ENCODE measurements at regions not wholly inside any gene's neighbourhood (a gene's known extent, or its start where the extent isn't known, plus 50 kb on each side); places are given as distances from the start of the nearest gene placed in this dataset.

- intact Hi-C loops (cut with micrococcal nuclease) = no loop called here
- no peak overlapping the region for H3K27ac ChIP-seq (ENCODE audit: low read depth, low read length)
- CTCF ChIA-PET = no interaction called here
- no peaks in the 10 kb centered on the region for H3K36me3 ChIP-seq (ENCODE audit: control insufficient read depth in 1 of 2, insufficient read depth in 2 of 2, low read length in 2 of 2)
- POLR2A ChIA-PET = no interaction called here
- no peaks in the 10 kb centered on the region for H3K79me2 ChIP-seq (ENCODE audit: insufficient read depth, low read length)
- no peak for DNase-seq (ENCODE audit: low read depth, low spot score)
- ATAC-seq = no peak
- TF ChIP-seq FOSL1 (IDR thresholded peaks at IDR 0.05; ENCODE audit: low read depth) (no peak), TCF7L2 (IDR thresholded peaks at IDR 0.05; ENCODE audit: borderline replicate concordance, extremely low read depth, insufficient read depth, insufficient read length) (no peak), EZH2 (IDR thresholded peaks at IDR 0.05) (no peak), YY1 (IDR thresholded peaks at IDR 0.05; ENCODE audit: extremely low read depth, insufficient replicate concordance, low read depth, low read length) (no peak)
- H3K4me2 ChIP-seq (ENCODE audit: low read length) = no peak overlapping the region
- no peaks in the 10 kb centered on the region for H3K4me1 ChIP-seq (ENCODE audit: control insufficient read depth in 1 of 2, insufficient read depth in 2 of 2, low read length in 2 of 2)
- no peaks in the 10 kb centered on the region for H4K20me1 ChIP-seq (ENCODE audit: insufficient read depth)
- no peaks in the 10 kb centered on the region for H3K9me3 ChIP-seq (ENCODE audit: control insufficient read depth in 1 of 2, insufficient read depth in 1 of 2, low read depth in 1 of 2, low read length in 2 of 2)
- H2AFZ ChIP-seq (ENCODE audit: low read depth, low read length, poor library complexity, severe bottlenecking) = no peak overlapping the region
- no peaks in the 10 kb centered on the region for H3K9me2 ChIP-seq (ENCODE audit: insufficient read depth)
- H3K27me3 ChIP-seq (ENCODE audit: insufficient read depth, low read length) = peaks cover 13% of the 10 kb centered on the region; the same call in 1 of the 2 replicates
- H3K4me3 ChIP-seq (replicated peaks in 1 of 2; ENCODE audit: low read depth in 1 of 2, low read length in 2 of 2) = no peak overlapping the region
- RAD21 ChIA-PET (ENCODE audit: low non-redundant PET in 1 of 2, low total read pairs in 2 of 2, uncharacterized antibody in 2 of 2, unreplicated experiment in 2 of 2) = no interaction called here
- no TSS peak for BruUV-seq (replicated peaks)
- H3K9ac ChIP-seq (ENCODE audit: low read length) = no peak overlapping the region
Measured at GRCh38 chr7:364536-364935, 74.6 kb downstream of the FOXL3 start.

- Histone ChIP-seq H3K27me3 (ENCODE audit: insufficient read depth, low read length) (peaks cover 13% of the 10 kb centered on the region; the same call in 1 of the 2 replicates), H3K9ac (ENCODE audit: low read length) (no peak overlapping the region), H3K27ac (ENCODE audit: low read depth, low read length) (no peak overlapping the region), H2AFZ (ENCODE audit: low read depth, low read length, poor library complexity, severe bottlenecking) (no peak overlapping the region), H3K4me1 (ENCODE audit: control insufficient read depth in 1 of 2, insufficient read depth in 2 of 2, low read length in 2 of 2) (no peaks in the 10 kb centered on the region), H3K9me3 (ENCODE audit: control insufficient read depth in 1 of 2, insufficient read depth in 1 of 2, low read depth in 1 of 2, low read length in 2 of 2) (no peaks in the 10 kb centered on the region), H3K4me2 (ENCODE audit: low read length) (no peak overlapping the region), H4K20me1 (ENCODE audit: insufficient read depth) (no peaks in the 10 kb centered on the region), H3K9me2 (ENCODE audit: insufficient read depth) (no peaks in the 10 kb centered on the region), H3K4me3 (replicated peaks in 1 of 2; ENCODE audit: low read depth in 1 of 2, low read length in 2 of 2) (no peak overlapping the region), H3K79me2 (ENCODE audit: insufficient read depth, low read length) (no peaks in the 10 kb centered on the region), H3K36me3 (ENCODE audit: control insufficient read depth in 1 of 2, insufficient read depth in 2 of 2, low read length in 2 of 2) (no peaks in the 10 kb centered on the region)
- DNase-seq (ENCODE audit: low read depth, low spot score) = no peak
- ATAC-seq = no peak
- intact Hi-C loops (cut with micrococcal nuclease) = no loop called here
- ChIA-PET CTCF (no interaction called here), POLR2A (no interaction called here), RAD21 (ENCODE audit: low non-redundant PET in 1 of 2, low total read pairs in 2 of 2, uncharacterized antibody in 2 of 2, unreplicated experiment in 2 of 2) (no interaction called here)
- no TSS peak for BruUV-seq (replicated peaks)
- TF ChIP-seq SIN3A (IDR thresholded peaks at IDR 0.05; ENCODE audit: low read depth) (no peak), CBX3 (IDR thresholded peaks at IDR 0.05; ENCODE audit: low read depth) (no peak), CEBPB (IDR thresholded peaks at IDR 0.05; ENCODE audit: low read depth) (no peak), SRF (IDR thresholded peaks at IDR 0.05; ENCODE audit: low read depth) (no peak), ELF1 (IDR thresholded peaks at IDR 0.05; ENCODE audit: borderline replicate concordance, low read depth) (no peak), TCF7L2 (IDR thresholded peaks at IDR 0.05; ENCODE audit: borderline replicate concordance, extremely low read depth, insufficient read depth, insufficient read length) (no peak), FOSL1 (IDR thresholded peaks at IDR 0.05; ENCODE audit: low read depth) (no peak), REST (IDR thresholded peaks at IDR 0.05; ENCODE audit: low read depth) (no peak), ATF3 (IDR thresholded peaks at IDR 0.05) (no peak), CTCF (IDR thresholded peaks at IDR 0.05 in 2 of 3, conservative IDR thresholded peaks at IDR 0.05 in 1 of 3; ENCODE audit: borderline replicate concordance in 1 of 3, insufficient read depth in 1 of 3, low read depth in 2 of 3, low read length in 2 of 3) (no peak), POLR2A (IDR thresholded peaks at IDR 0.05; ENCODE audit: borderline replicate concordance, extremely low read depth, insufficient read depth, insufficient read length) (no peak), EGR1 (IDR thresholded peaks at IDR 0.05; ENCODE audit: low read depth) (no peak), JUND (IDR thresholded peaks at IDR 0.05) (no peak), EZH2phosphoT487 (IDR thresholded peaks at IDR 0.05; ENCODE audit: borderline replicate concordance) (no peak), ZNF274 (IDR thresholded peaks at IDR 0.05; ENCODE audit: low read depth, low read length) (no peak)
Measured at GRCh38 chr7:365593-365992, 75.6 kb downstream of the FOXL3 start.
